HEK293T (cell line): ENCODE measurements at regions not wholly inside any gene's neighbourhood (a gene's known extent, or its start where the extent isn't known, plus 50 kb on each side); places are given as distances from the start of the nearest gene placed in this dataset.
A peak's percentile ranks its signal among the peaks of the same experiment; 100 is the strongest.

Experiments used
- CTCF ChIA-PET: fragments of 350-600 bp; formaldehyde crosslinking; extraction: SDS; loops from one replicate; lab custom pipeline; 2021; ENCODE audit warnings: antibody characterized with exemption, inconsistent platforms; lab: Yijun Ruan, JAX
- POLR2A ChIA-PET: fragments of 350-600 bp; formaldehyde crosslinking; extraction: SDS; loops from one replicate; lab custom pipeline; 2020; ENCODE audit warnings: antibody characterized with exemption, inconsistent platforms; lab: Yijun Ruan, JAX
- DNase-seq: peaks from one replicate; pipeline ENCODE4 v3.0.0; 2012; ENCODE audit warnings: mixed read lengths; ENCODE audit errors: extremely low spot score
- ARNT ChIP-seq: fragments of 450-650 bp; IDR thresholded peaks from 2 replicates; pipeline ENCODE4 v1.6.1; 2017; ENCODE audit warnings: mild to moderate bottlenecking
- BHLHE40 ChIP-seq: fragments of 450-650 bp; IDR thresholded peaks from 2 replicates; pipeline ENCODE4 v1.6.1; 2016; ENCODE audit warnings: mild to moderate bottlenecking, moderate library complexity, borderline replicate concordance
- CTBP1 ChIP-seq: fragments of 450-650 bp; IDR thresholded peaks from 2 replicates; pipeline ENCODE4 v1.6.1; 2016; ENCODE audit warnings: borderline replicate concordance
- ELF4 ChIP-seq: fragments of 450-650 bp; IDR thresholded peaks from 2 replicates; pipeline ENCODE4 v1.6.1; 2017; ENCODE audit warnings: antibody characterized with exemption
- FOXA1 ChIP-seq: fragments of 450-650 bp; IDR thresholded peaks from 2 replicates; pipeline ENCODE4 v1.6.1; 2016; ENCODE audit warnings: mild to moderate bottlenecking
- FOXK2 ChIP-seq: fragments of 450-650 bp; IDR thresholded peaks from 2 replicates; pipeline ENCODE4 v1.6.1; 2016; ENCODE audit warnings: mild to moderate bottlenecking
- FOXM1 ChIP-seq: fragments of 450-650 bp; IDR thresholded peaks from 2 replicates; pipeline ENCODE4 v1.6.1; 2017; ENCODE audit warnings: mild to moderate bottlenecking, borderline replicate concordance
- HDGF ChIP-seq: fragments of 450-650 bp; IDR thresholded peaks from 2 replicates; pipeline ENCODE4 v1.6.1; 2017; ENCODE audit warnings: antibody characterized with exemption, borderline replicate concordance
- L3MBTL2 ChIP-seq: fragments of 450-650 bp; conservative IDR thresholded peaks from 2 replicates; pipeline ENCODE4 v1.6.1; 2016; ENCODE audit warnings: mild to moderate bottlenecking
- LEF1 ChIP-seq: fragments of 450-650 bp; IDR thresholded peaks from 2 replicates; pipeline ENCODE4 v1.6.1; 2017; ENCODE audit warnings: mild to moderate bottlenecking, borderline replicate concordance
- NFRKB ChIP-seq: fragments of 450-650 bp; IDR thresholded peaks from 2 replicates; pipeline ENCODE4 v1.6.1; 2016; ENCODE audit warnings: mild to moderate bottlenecking, moderate library complexity
- SP1 ChIP-seq: fragments of 450-650 bp; IDR thresholded peaks from 2 replicates; pipeline ENCODE4 v1.6.1; 2017
- SUZ12 ChIP-seq: fragments of 450-650 bp; IDR thresholded peaks from 2 replicates; pipeline ENCODE4 v1.6.1; 2016; ENCODE audit warnings: mild to moderate bottlenecking
- TARDBP ChIP-seq: fragments of 450-650 bp; IDR thresholded peaks from 2 replicates; pipeline ENCODE4 v1.6.1; 2016
- ZNF384 ChIP-seq: fragments of 450-650 bp; IDR thresholded peaks from 2 replicates; pipeline ENCODE4 v1.6.1; 2016
- TF ChIP-seq, protein P1 (sequence below): fragments of 450-650 bp; IDR thresholded peaks from 2 replicates; pipeline ENCODE4 v1.6.1; 2016

DNA sequence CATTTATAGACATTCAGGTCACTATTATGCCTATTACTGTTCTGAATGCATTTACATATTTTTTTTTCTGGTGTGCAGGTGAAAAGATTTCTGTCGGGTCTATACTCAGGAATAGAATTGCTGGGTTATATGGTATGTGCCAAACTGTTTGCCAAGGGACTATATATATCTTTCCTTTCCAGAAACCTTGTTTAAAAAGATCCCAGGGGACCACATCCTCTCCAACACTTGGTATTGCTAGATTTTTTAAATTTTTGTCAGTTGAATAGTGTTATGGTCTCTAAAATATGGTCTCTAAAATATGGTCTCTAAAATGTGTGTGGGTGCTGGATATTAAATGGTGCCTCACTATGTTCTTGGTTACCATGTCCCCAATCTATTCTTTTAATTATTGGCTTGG, 131.3 kb downstream of the INSIG2 start:
- no peak for DNase-seq
- CTCF ChIA-PET, result no interaction called here
- POLR2A ChIA-PET, result no interaction called here
- TF ChIP-seq ZNF384 (no peak), BHLHE40 (no peak), HDGF (no peak), ELF4 (no peak), TARDBP (no peak), FOXK2 (no peak), SUZ12 (no peak), SP1 (no peak), FOXM1 (no peak), FOXA1 (no peak), L3MBTL2 (no peak), LEF1 (no peak), NFRKB (no peak), ARNT (no peak), CTBP1 (no peak)
- TF ChIP-seq, protein P1, sequence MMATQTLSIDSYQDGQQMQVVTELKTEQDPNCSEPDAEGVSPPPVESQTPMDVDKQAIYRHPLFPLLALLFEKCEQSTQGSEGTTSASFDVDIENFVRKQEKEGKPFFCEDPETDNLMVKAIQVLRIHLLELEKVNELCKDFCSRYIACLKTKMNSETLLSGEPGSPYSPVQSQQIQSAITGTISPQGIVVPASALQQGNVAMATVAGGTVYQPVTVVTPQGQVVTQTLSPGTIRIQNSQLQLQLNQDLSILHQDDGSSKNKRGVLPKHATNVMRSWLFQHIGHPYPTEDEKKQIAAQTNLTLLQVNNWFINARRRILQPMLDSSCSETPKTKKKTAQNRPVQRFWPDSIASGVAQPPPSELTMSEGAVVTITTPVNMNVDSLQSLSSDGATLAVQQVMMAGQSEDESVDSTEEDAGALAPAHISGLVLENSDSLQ, result no peak

DNA sequence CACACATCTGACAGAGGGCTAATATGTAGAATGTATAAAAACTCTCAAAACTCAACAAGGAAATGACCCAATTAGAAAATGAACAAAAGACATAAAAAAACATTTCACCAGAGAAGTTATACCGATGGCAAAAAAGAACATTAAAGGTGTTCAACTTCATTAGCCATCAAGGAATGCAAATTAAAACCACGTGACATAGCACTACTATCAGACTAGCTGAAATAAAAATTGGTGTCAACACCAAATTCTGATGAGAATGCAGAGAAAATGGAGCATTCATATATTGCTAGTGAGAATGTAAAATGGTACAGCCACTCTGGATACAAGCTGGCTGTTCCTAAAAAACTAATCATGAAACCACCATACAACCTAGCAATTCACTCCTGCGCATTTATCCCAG, 128.0 kb downstream of the INSIG2 start:
- TF ChIP-seq L3MBTL2 (no peak), ELF4 (no peak), ARNT (no peak), FOXA1 (no peak), ZNF384 (no peak)
- TF ChIP-seq, protein P1, result no peak
- DNase-seq, result no peak
- POLR2A ChIA-PET, result no interaction called here
- CTCF ChIA-PET, result no interaction called here

DNA sequence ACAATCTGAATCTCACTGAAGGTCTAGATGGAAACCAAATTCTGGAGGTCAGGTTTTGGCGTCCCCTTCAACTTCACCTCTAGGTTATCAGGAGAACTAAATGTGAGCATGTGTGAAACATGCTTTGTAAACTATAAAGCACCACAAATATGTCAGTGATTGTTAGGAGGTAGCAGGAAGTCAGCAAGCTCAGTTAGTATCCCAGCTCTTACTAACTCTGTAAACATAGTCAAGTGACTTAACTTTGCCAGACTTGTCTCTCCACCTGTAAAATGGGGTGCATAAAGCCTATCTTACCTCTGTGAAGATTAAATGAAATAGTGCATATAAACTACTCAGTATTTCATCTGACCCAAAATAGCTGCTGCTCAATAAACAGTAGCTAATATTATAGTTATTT, 121.5 kb downstream of the INSIG2 start:
- TF ChIP-seq FOXM1, result no peak
- no peak for TF ChIP-seq LEF1
- TF ChIP-seq FOXK2, result no peak
- no peak for TF ChIP-seq ZNF384
- no peak for TF ChIP-seq TARDBP
- TF ChIP-seq CTBP1, result no peak
- no peak for TF ChIP-seq NFRKB
- no peak for TF ChIP-seq ELF4
- no peak for TF ChIP-seq ARNT
- TF ChIP-seq SP1, result no peak
- no peak for TF ChIP-seq FOXA1
- TF ChIP-seq BHLHE40, result no peak
- TF ChIP-seq HDGF, result no peak
- no peak for TF ChIP-seq SUZ12
- TF ChIP-seq, protein P1, result no peak
- TF ChIP-seq L3MBTL2, result no peak
- CTCF ChIA-PET, result no interaction called here
- DNase-seq, result no peak
- POLR2A ChIA-PET, result no interaction called here

DNA sequence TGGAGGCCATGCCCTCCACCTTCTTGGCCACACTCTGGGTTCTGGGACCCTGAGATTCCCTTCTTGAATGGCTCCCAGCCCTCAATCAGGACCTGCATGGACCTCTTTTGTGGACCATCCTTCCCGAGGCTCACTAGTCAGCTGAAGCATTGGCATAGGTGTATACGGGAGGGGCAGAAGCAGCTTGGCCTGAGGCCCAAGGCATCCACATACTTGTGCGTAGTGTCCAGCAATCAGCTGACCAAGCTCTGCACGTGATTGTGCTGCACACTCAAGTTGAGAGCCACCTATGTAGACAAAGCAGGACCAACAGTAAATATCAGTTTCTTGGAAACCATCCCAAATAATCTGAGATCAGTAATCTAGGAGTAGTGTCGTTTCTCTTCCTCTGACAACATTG, 119.6 kb downstream of the INSIG2 start:
- no peak for TF ChIP-seq L3MBTL2
- no peak for TF ChIP-seq SUZ12
- TF ChIP-seq FOXK2, result no peak
- TF ChIP-seq BHLHE40, result no peak
- no peak for TF ChIP-seq TARDBP
- TF ChIP-seq CTBP1, result no peak
- no peak for TF ChIP-seq HDGF
- TF ChIP-seq NFRKB, result no peak
- TF ChIP-seq, protein P1, result no peak
- CTCF ChIA-PET, result interaction anchor here (1.1 kb wide), 1 partner anchor 14 kb away, joined by 3 read pairs; no protein-coding TSS in a partner anchor
- DNase-seq, result no peak
- POLR2A ChIA-PET, result no interaction called here

DNA sequence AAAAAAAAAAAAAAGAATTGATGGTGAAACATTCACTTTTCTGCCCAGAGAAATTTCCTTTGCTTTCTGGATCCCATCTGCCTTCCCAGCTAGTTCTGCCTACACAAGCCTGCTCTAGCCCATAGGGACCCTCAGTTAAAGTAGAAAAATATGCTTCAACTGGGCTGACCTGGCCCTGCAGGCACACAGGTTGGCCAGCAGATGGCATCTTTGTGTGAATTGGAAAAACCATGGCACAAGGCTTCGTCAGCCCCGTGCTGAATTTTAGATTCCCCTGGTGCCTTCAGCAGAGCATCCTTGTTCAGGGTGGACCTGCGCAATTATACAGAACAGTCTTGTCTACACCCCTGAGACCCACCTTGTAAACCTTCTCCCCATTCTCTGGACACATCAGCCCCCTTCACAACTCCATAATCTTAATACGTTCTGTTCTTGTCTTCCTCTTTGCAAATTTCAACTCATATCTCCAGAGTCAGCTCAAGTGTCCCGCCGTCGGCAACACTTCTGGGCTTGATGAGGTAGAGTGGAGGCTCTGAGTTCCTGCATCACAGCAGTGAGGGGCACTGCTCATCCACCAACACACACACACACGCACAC, 114.5 kb downstream of the INSIG2 start:
- TF ChIP-seq ZNF384, result no peak
- TF ChIP-seq FOXM1, result no peak
- TF ChIP-seq SUZ12, result no peak
- TF ChIP-seq NFRKB, result no peak
- no peak for TF ChIP-seq ARNT
- TF ChIP-seq FOXK2, result no peak
- no peak for TF ChIP-seq HDGF
- no peak for TF ChIP-seq L3MBTL2
- peak; percentile 72 for DNase-seq
- ChIA-PET POLR2A (no interaction called here), CTCF (interaction anchor here (0.8 kb wide), 1 partner anchor 19 kb away, joined by 3 read pairs; no protein-coding TSS in a partner anchor)

DNA sequence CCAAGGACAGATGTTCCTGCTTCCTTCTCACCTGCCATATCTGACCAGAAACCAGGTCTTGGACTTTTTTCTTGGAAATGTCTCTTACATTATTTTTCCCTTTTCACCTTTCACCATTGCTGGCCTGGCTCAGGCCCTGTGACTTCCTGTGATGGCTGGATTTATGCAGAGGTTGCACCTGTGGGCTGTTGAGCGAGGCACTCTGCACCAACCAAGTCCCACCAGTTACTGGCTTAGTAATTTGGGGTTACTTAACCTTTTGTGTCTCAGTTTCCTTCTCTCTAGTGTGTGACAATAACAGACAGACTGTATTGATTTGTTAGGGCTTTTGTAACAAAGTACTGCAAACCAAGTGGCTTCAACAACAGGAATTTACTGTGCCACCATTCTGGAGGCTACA, 110.0 kb downstream of the INSIG2 start:
- TF ChIP-seq NFRKB (no peak), ZNF384 (no peak), FOXK2 (no peak), SUZ12 (no peak), TARDBP (no peak), HDGF (no peak), ARNT (no peak), SP1 (no peak), CTBP1 (no peak), LEF1 (no peak), FOXA1 (no peak), ELF4 (no peak), FOXM1 (no peak), BHLHE40 (no peak)
- TF ChIP-seq, protein P1, result no peak
- POLR2A ChIA-PET, result interaction anchor here (1.6 kb wide), 1 partner anchor 12 kb away, joined by 4 read pairs; no protein-coding TSS in a partner anchor
- no peak for DNase-seq
- CTCF ChIA-PET, result no interaction called here
